BLaER1 treated with 17β-estradiol and CSF1 and Interleukin-3, amounts not matched to agents 10 nM and 100 nM (cell line): ENCODE measurements at regions not wholly inside any gene's neighbourhood (a gene's known extent, or its start where the extent isn't known, plus 50 kb on each side); places are given as distances from the start of the nearest gene placed in this dataset.
A peak's percentile ranks its signal among the peaks of the same experiment; 100 is the strongest.

Source experiments
- H3K27ac ChIP-seq, 11 experiments: shearing (Covaris generic); formaldehyde crosslinking; 2 replicates each; pipeline ENCODE4 v1.8.1; 2022
- H3K27me3 ChIP-seq, 11 experiments: shearing (Covaris generic); formaldehyde crosslinking; 2 replicates each; pipeline ENCODE4 v1.8.1; 2022
- H3K36me3 ChIP-seq, 11 experiments: shearing (Covaris generic); formaldehyde crosslinking; 2 replicates each; pipeline ENCODE4 v1.8.1; 2022
- H3K4me1 ChIP-seq, 10 experiments: shearing (Covaris generic); formaldehyde crosslinking; 2 replicates each; pipeline ENCODE4 v1.8.1; 2022
- H3K4me2 ChIP-seq, 11 experiments: shearing (Covaris generic); formaldehyde crosslinking; 2 replicates each; pipeline ENCODE4 v1.8.1; 2022
- H3K4me3 ChIP-seq, 10 experiments: shearing (Covaris generic); formaldehyde crosslinking; 2 replicates each; pipeline ENCODE4 v1.8.1; 2022
- H3K9ac ChIP-seq, 11 experiments: shearing (Covaris generic); formaldehyde crosslinking; 2 replicates each; pipeline ENCODE4 v1.8.1; 2022
- H3K9me3 ChIP-seq, 11 experiments: shearing (Covaris generic); formaldehyde crosslinking; replicated peaks in 1 of 11; 2 replicates each; pipeline ENCODE4 v1.8.1; 2022
- H4K20me1 ChIP-seq, 11 experiments: shearing (Covaris generic); formaldehyde crosslinking; 2 replicates each; pipeline ENCODE4 v1.8.1; 2022
- Cebpa-rat ChIP-seq, 11 experiments: shearing (Covaris generic); IDR thresholded peaks; 2 replicates each; pipeline ENCODE4 v1.8.1; 2022

GRCh38 chr14:26199096-26199495 is 398.7 kb downstream of the NOVA1 start:
- Histone ChIP-seq H3K4me3 (no peak overlapping the region), H3K36me3 (no peaks in the 10 kb centered on the region), H3K4me2 (peak overlapping the region in 2 of 11 experiments; percentile 18 to 34; a peak in 2 of 22 replicates), H3K4me1 (peaks cover 0 to 13% (median 5%) of the 10 kb centered on the region in 10 experiments; a peak in 8 of 20 replicates), H3K9me3 (peaks cover under 1 to 22% (median 8%) of the 10 kb centered on the region in 11 experiments; a peak in 17 of 22 replicates), H3K9ac (no peak overlapping the region), H3K27ac (no peak overlapping the region), H3K27me3 (peaks cover 98 to 100% (median 100%) of the 10 kb centered on the region in 11 experiments), H4K20me1 (peaks cover 0 to 91% (median 46%) of the 10 kb centered on the region in 11 experiments; a peak in 17 of 22 replicates)
- TF ChIP-seq Cebpa-rat (IDR thresholded peaks at IDR 0.05): no peak

GRCh38 chr14:26194816-26195215 is 403.0 kb downstream of the NOVA1 start:
- H3K4me3 ChIP-seq: no peak overlapping the region
- TF ChIP-seq Cebpa-rat (IDR thresholded peaks at IDR 0.05): no peak
- H3K9me3 ChIP-seq: peaks cover 0 to 17% (median 11%) of the 10 kb centered on the region in 11 experiments; a peak in 19 of 22 replicates
- peaks cover 0 to 8% (median 1%) of the 10 kb centered on the region in 10 experiments; a peak in 8 of 20 replicates for H3K4me1 ChIP-seq
- peaks cover 98 to 100% (median 100%) of the 10 kb centered on the region in 11 experiments for H3K27me3 ChIP-seq
- H3K27ac ChIP-seq: no peak overlapping the region
- no peak overlapping the region for H3K9ac ChIP-seq
- H3K36me3 ChIP-seq: no peaks in the 10 kb centered on the region
- H4K20me1 ChIP-seq: peaks cover 0 to 54% (median 29%) of the 10 kb centered on the region in 11 experiments; a peak in 17 of 22 replicates
- no peak overlapping the region for H3K4me2 ChIP-seq

- Histone ChIP-seq H4K20me1 (peaks cover 0 to 31% (median 8%) of the 10 kb centered on the region in 11 experiments; a peak in 11 of 22 replicates), H3K27me3 (peaks cover 93 to 100% (median 100%) of the 10 kb centered on the region in 11 experiments), H3K9me3 (peaks cover 0 to 17% (median 11%) of the 10 kb centered on the region in 11 experiments; a peak in 19 of 22 replicates), H3K4me3 (no peak overlapping the region), H3K27ac (no peak overlapping the region), H3K36me3 (no peaks in the 10 kb centered on the region), H3K4me1 (no peaks in the 10 kb centered on the region), H3K9ac (no peak overlapping the region), H3K4me2 (no peak overlapping the region)
- TF ChIP-seq Cebpa-rat (IDR thresholded peaks at IDR 0.05): no peak
These were observed 406.2 kb downstream of the NOVA1 start for GRCh38 chr14:26191671-26192070.

- Histone ChIP-seq H3K27me3 (peaks cover 88 to 100% (median 100%) of the 10 kb centered on the region in 11 experiments), H3K36me3 (no peaks in the 10 kb centered on the region), H4K20me1 (peaks cover 0 to 25% (median 5%) of the 10 kb centered on the region in 11 experiments; a peak in 11 of 22 replicates), H3K27ac (no peak overlapping the region), H3K9ac (no peak overlapping the region), H3K4me2 (no peak overlapping the region), H3K4me3 (no peak overlapping the region), H3K4me1 (no peaks in the 10 kb centered on the region), H3K9me3 (peaks cover 0 to 17% (median 10%) of the 10 kb centered on the region in 11 experiments; a peak in 19 of 22 replicates)
- no peak for TF ChIP-seq Cebpa-rat (IDR thresholded peaks at IDR 0.05)
These were observed 406.7 kb downstream of the NOVA1 start for GRCh38 chr14:26191123-26191522.

GRCh38 chr14:26190646-26191045 is 407.2 kb downstream of the NOVA1 start:
- Histone ChIP-seq H3K9me3 (peaks cover 0 to 17% (median 10%) of the 10 kb centered on the region in 11 experiments; a peak in 18 of 22 replicates), H3K4me1 (no peaks in the 10 kb centered on the region), H3K9ac (no peak overlapping the region), H3K27ac (no peak overlapping the region), H3K4me2 (no peak overlapping the region), H4K20me1 (peaks cover 0 to 21% (median under 1%) of the 10 kb centered on the region in 11 experiments; a peak in 10 of 22 replicates), H3K27me3 (peaks cover 88 to 100% (median 100%) of the 10 kb centered on the region in 11 experiments), H3K36me3 (no peaks in the 10 kb centered on the region), H3K4me3 (no peak overlapping the region)
- no peak for TF ChIP-seq Cebpa-rat (IDR thresholded peaks at IDR 0.05)

GRCh38 chr14:26187996-26188620 is 409.7 kb downstream of the NOVA1 start:
- H3K27me3 ChIP-seq: peaks cover 75 to 97% (median 90%) of the 10 kb centered on the region in 11 experiments

GRCh38 chr14:26180221-26180620 is 417.6 kb downstream of the NOVA1 start:
- Histone ChIP-seq H3K27ac (no peak overlapping the region), H3K4me2 (no peak overlapping the region), H3K36me3 (no peaks in the 10 kb centered on the region), H3K9me3 (no peaks in the 10 kb centered on the region), H3K27me3 (peaks cover 4 to 88% (median 31%) of the 10 kb centered on the region in 11 experiments), H4K20me1 (no peaks in the 10 kb centered on the region; a peak in 5 of 22 replicates), H3K4me3 (no peak overlapping the region), H3K4me1 (no peaks in the 10 kb centered on the region; a peak in 1 of 20 replicates), H3K9ac (no peak overlapping the region)
- no peak for TF ChIP-seq Cebpa-rat (IDR thresholded peaks at IDR 0.05)

More at GRCh38 chr14:26187996-26188620, 409.7 kb downstream of the NOVA1 start:
- no peak for TF ChIP-seq Cebpa-rat (IDR thresholded peaks at IDR 0.05)
- no peak overlapping the region for H3K27ac ChIP-seq
- H3K4me3 ChIP-seq: no peak overlapping the region
- no peak overlapping the region for H3K4me2 ChIP-seq
- H3K36me3 ChIP-seq: no peaks in the 10 kb centered on the region
- no peak overlapping the region for H3K9ac ChIP-seq
- H4K20me1 ChIP-seq: peaks cover 0 to 16% (median 0%) of the 10 kb centered on the region in 11 experiments; a peak in 6 of 22 replicates
- H3K9me3 ChIP-seq: peaks cover 0 to 2% (median 0%) of the 10 kb centered on the region in 11 experiments; a peak in 2 of 22 replicates
- H3K4me1 ChIP-seq: no peaks in the 10 kb centered on the region

- TF ChIP-seq Cebpa-rat (IDR thresholded peaks at IDR 0.05): no peak
- no peak overlapping the region for H3K27ac ChIP-seq
- no peak overlapping the region for H3K4me3 ChIP-seq
- no peaks in the 10 kb centered on the region for H3K4me1 ChIP-seq
- peaks cover 0 to 94% (median 9%) of the 10 kb centered on the region in 11 experiments; a peak in 11 of 22 replicates for H3K27me3 ChIP-seq
- H3K4me2 ChIP-seq: no peak overlapping the region
- H3K9me3 ChIP-seq: no peaks in the 10 kb centered on the region
- no peaks in the 10 kb centered on the region; a peak in 2 of 22 replicates for H4K20me1 ChIP-seq
- H3K36me3 ChIP-seq: no peaks in the 10 kb centered on the region
- no peak overlapping the region for H3K9ac ChIP-seq
These were observed 422.2 kb downstream of the NOVA1 start for GRCh38 chr14:26175658-26176057.

GRCh38 chr14:26174395-26174794 is 423.4 kb downstream of the NOVA1 start:
- Histone ChIP-seq H3K4me2 (no peak overlapping the region), H3K4me3 (no peak overlapping the region), H3K27me3 (peaks cover 0 to 81% (median 4%) of the 10 kb centered on the region in 11 experiments; a peak in 11 of 22 replicates), H3K9me3 (no peaks in the 10 kb centered on the region), H3K36me3 (no peaks in the 10 kb centered on the region), H3K27ac (no peak overlapping the region), H3K4me1 (no peaks in the 10 kb centered on the region), H3K9ac (no peak overlapping the region), H4K20me1 (no peaks in the 10 kb centered on the region; a peak in 2 of 22 replicates)
- TF ChIP-seq Cebpa-rat (IDR thresholded peaks at IDR 0.05): no peak
